22Rv1 (cell line): ENCODE measurements at regions not wholly inside any gene's neighbourhood (a gene's known extent, or its start where the extent isn't known, plus 50 kb on each side); places are given as distances from the start of the nearest gene placed in this dataset.

Source experiments
- H3K27ac ChIP-seq: fragments of 450-650 bp; 2 replicates; pipeline ENCODE4 v1.5.1; 2017
- ZFX ChIP-seq: fragments of 450-650 bp; IDR thresholded peaks from 2 replicates; pipeline ENCODE4 v1.6.1; 2017; ENCODE audit warnings: antibody characterized with exemption, borderline replicate concordance
- TF ChIP-seq, protein P1 (sequence below): fragments of 450-650 bp; IDR thresholded peaks from 2 replicates; pipeline ENCODE4 v1.5.1; 2017; ENCODE audit warnings: mild to moderate bottlenecking

DNA sequence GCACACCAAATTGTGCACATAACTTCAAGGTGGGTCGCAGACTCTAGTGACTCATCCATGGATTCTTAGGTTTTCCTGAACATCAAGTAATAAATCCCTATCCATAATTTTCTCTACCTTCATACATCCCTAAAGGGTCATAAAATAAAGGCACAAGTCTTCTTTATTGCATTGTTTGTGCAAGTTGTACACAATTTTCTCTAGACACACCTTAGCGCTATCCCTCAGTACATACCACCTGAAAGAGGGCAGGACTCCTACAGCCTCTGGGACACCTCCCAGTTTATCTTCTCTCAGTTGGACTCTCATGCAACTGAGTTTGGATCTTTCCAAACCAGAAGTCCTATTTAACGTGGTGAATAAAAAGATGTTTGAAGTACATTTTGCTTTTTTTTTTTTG lies 168.5 kb upstream of the BMP4 start:
- H3K27ac ChIP-seq, result no peak overlapping the region
- TF ChIP-seq, protein P1, sequence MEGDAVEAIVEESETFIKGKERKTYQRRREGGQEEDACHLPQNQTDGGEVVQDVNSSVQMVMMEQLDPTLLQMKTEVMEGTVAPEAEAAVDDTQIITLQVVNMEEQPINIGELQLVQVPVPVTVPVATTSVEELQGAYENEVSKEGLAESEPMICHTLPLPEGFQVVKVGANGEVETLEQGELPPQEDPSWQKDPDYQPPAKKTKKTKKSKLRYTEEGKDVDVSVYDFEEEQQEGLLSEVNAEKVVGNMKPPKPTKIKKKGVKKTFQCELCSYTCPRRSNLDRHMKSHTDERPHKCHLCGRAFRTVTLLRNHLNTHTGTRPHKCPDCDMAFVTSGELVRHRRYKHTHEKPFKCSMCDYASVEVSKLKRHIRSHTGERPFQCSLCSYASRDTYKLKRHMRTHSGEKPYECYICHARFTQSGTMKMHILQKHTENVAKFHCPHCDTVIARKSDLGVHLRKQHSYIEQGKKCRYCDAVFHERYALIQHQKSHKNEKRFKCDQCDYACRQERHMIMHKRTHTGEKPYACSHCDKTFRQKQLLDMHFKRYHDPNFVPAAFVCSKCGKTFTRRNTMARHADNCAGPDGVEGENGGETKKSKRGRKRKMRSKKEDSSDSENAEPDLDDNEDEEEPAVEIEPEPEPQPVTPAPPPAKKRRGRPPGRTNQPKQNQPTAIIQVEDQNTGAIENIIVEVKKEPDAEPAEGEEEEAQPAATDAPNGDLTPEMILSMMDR, result no peak
- no peak for TF ChIP-seq ZFX

- no peak overlapping the region for H3K27ac ChIP-seq
- TF ChIP-seq, protein P1, result no peak
- TF ChIP-seq ZFX, result no peak
Observed at GRCh38 chr14:54126947-54127346, 170.3 kb upstream of the BMP4 start.

DNA sequence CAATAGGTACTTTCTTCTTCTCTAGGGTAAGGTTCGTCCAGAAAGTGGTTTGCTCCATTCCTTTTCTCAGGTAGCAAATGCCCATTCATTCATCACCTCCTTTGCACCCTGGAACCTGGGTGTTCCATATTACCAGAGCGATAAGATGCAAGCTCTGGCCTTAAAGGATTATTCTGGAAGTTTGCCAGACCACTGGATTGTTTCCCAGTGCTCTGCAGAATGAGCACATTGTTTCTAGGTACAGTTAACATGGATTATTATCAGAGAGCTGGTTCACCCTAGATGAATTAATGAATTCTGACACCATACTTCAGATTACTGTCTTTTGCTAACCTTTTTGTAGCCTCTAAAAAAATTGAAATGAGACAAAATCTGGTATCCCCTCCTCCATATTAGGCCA lies 170.9 kb upstream of the BMP4 start:
- TF ChIP-seq ZFX, result no peak
- H3K27ac ChIP-seq, result no peak overlapping the region

GRCh38 chr14:54129850-54130640 lies 173.4 kb upstream of the BMP4 start:
- H3K27ac ChIP-seq, result no peak overlapping the region
- no peak for TF ChIP-seq ZFX
- TF ChIP-seq, protein P1, result no peak

DNA sequence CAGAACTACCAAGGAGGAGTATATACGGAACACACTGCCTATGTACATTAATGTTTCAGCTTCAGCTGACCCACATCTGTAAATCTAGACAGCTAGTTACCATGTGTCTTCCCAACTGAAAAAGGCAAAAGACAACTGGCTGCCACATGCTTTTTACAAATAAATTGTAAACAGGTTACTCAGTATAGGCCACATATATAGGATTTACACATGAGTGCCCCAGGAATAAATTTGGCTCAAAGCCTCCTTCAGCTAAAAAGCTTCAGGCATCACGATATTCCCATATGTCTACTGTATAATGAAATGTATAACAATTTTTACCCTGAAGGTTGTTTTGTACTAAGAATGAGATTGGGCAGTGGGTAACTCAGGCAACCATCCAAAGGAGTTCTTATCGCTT lies 175.9 kb upstream of the BMP4 start:
- TF ChIP-seq, protein P1, result no peak
- TF ChIP-seq ZFX, result no peak
- H3K27ac ChIP-seq, result no peak overlapping the region

DNA sequence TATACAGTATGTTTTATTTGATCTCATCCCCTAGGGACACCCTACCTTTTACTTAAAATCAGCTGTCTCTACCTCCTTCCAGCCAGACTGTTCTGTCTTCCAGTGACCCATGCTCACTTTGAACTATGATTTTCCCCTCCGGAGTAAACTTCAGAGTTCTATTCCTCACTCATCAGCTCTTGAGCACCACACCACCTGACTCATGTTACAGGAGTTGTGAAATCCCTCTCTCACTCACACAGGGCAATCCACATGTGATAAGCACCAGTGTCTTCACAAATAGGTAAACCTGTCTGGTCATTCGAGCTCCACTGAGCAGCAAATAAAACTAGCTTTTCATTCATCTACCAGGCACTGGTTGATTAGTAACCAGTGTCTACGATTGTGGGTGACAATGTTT lies 177.3 kb upstream of the BMP4 start:
- no peak for TF ChIP-seq ZFX
- TF ChIP-seq, protein P1, result no peak

GRCh38 chr14:54135804-54136280 lies 179.2 kb upstream of the BMP4 start:
- H3K27ac ChIP-seq, result no peak overlapping the region
- no peak for TF ChIP-seq ZFX
- TF ChIP-seq, protein P1, result no peak

More for the DNA sequence above, 177.3 kb upstream of the BMP4 start:
- H3K27ac ChIP-seq, result no peak overlapping the region
